DND-41 (cell line): ENCODE measurements at regions not wholly inside any gene's neighbourhood (a gene's known extent, or its start where the extent isn't known, plus 50 kb on each side); places are given as distances from the start of the nearest gene placed in this dataset.

Source experiments
- CTCF ChIP-seq: IDR thresholded peaks from 2 replicates; pipeline ENCODE4 v1.5.1; 2012; ENCODE audit warnings: borderline replicate concordance, low read length, moderate library complexity, mild to moderate bottlenecking; ENCODE audit not compliant: poor library complexity, severe bottlenecking; ENCODE audit errors: extremely low read depth
- EZH2 ChIP-seq: IDR thresholded peaks from 3 replicates; pipeline ENCODE4 v1.6.1; 2012; ENCODE audit warnings: borderline replicate concordance, low read depth, mild to moderate bottlenecking, moderate library complexity, low read length, inconsistent platforms; ENCODE audit not compliant: severe bottlenecking

GRCh38 chr1:78839704-78840277, 166.7 kb downstream of the ADGRL4 start:
- TF ChIP-seq CTCF (peak; percentile 78), EZH2 (no peak)
